ENCODE measurements at regions not wholly inside any gene's neighbourhood (a gene's known extent, or its start where the extent isn't known, plus 50 kb on each side); places are given as distances from the start of the nearest gene placed in this dataset.

DNA sequence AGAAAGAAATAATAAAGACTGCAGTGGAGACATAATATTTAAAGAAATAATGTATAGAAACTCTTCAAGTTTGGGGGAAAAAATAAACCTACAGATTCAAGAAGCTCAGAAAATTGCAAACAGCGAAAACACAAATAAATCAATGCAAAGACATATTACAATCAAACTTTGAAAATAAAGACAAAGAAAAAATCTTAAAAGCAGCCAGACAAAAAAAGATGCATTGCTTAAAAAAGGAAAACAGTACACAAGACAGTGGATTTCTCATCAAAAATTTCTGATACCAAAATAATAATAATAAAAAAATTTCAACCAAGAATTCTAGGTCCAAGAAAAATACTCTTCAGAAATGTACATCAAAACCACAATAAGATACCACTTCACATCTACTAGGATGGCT, 681.0 kb downstream of the UQCRFS1 start:
- Histone ChIP-seq H3K27ac (no peak overlapping the region), H3K36me3 (no peaks in the 10 kb centered on the region), H3K27me3 (no peaks in the 10 kb centered on the region), H3K4me1 (no peaks in the 10 kb centered on the region), H3K9me3 (peaks cover 2% of the 10 kb centered on the region), H3K4me3 (no peak overlapping the region)
- intact Hi-C loops (cut with DNase I), result no loop called here
- no peak for DNase-seq
- TF ChIP-seq, protein P1, sequence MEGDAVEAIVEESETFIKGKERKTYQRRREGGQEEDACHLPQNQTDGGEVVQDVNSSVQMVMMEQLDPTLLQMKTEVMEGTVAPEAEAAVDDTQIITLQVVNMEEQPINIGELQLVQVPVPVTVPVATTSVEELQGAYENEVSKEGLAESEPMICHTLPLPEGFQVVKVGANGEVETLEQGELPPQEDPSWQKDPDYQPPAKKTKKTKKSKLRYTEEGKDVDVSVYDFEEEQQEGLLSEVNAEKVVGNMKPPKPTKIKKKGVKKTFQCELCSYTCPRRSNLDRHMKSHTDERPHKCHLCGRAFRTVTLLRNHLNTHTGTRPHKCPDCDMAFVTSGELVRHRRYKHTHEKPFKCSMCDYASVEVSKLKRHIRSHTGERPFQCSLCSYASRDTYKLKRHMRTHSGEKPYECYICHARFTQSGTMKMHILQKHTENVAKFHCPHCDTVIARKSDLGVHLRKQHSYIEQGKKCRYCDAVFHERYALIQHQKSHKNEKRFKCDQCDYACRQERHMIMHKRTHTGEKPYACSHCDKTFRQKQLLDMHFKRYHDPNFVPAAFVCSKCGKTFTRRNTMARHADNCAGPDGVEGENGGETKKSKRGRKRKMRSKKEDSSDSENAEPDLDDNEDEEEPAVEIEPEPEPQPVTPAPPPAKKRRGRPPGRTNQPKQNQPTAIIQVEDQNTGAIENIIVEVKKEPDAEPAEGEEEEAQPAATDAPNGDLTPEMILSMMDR (IDR thresholded peaks at IDR 0.05), result no peak
- no peak for ATAC-seq

DNA sequence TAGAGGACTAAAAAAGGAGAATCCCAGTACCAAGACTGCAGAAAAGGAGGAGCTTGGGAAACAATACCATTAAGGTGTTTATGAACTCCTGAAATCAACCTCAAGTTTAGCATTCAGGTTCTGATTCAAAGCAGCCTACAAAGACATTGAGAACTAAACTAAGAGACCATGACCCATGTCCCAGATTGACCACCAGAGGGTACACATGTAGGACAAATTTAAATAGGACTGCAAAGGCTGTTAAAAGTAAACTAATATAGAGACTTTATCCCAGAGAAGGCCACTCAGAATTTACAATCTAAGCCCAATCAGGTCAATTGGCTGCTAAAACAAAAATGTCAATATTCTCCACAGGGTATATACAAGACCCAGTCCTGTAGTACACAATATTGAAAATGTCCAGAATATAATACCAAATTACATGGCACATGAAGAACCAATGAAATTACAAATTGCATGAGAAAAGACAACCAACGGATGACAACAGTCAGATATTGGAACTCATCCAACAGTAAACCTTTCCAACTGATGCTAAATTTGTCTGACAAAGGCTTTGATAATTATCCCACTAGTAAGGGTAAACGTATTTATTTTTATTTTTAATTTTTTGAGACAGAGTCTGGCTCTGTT, 682.4 kb downstream of the UQCRFS1 start:
- TF ChIP-seq, protein P1 (IDR thresholded peaks at IDR 0.05), result no peak
- ATAC-seq, result no peak
- Histone ChIP-seq H3K27me3 (no peaks in the 10 kb centered on the region), H3K9me3 (no peaks in the 10 kb centered on the region), H3K36me3 (no peaks in the 10 kb centered on the region), H3K27ac (no peak overlapping the region), H3K4me1 (no peaks in the 10 kb centered on the region), H3K4me3 (no peak overlapping the region)
- intact Hi-C loops (cut with DNase I), result no loop called here
- no peak for DNase-seq

DNA sequence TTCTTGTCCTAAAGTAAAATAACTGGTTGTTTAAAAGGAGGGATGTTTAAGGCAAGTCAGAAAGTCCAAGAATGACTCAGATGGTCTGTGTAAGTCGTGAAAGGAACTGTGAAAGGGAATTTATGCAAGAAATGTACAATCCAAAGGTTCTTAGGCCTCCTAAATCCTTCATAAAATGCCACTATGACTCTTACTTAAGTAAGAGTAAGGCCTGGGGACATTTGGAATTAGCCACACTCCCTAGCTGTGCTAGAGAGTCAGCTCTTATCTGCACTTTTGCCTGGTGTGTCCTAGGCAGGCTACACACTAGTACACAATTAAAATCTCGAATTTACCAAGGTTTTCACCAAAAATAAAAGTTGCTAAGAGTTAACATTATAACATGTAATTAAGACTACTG, 686.9 kb downstream of the UQCRFS1 start:
- H3K4me1 ChIP-seq, result no peaks in the 10 kb centered on the region
- H3K27me3 ChIP-seq, result no peaks in the 10 kb centered on the region
- H3K36me3 ChIP-seq, result no peaks in the 10 kb centered on the region
- intact Hi-C loops (cut with DNase I), result no loop called here
- H3K4me3 ChIP-seq, result no peak overlapping the region
- TF ChIP-seq, protein P1 (IDR thresholded peaks at IDR 0.05), result no peak
- no peak for ATAC-seq
- no peak for DNase-seq
- H3K9me3 ChIP-seq, result no peaks in the 10 kb centered on the region
- no peak overlapping the region for H3K27ac ChIP-seq

DNA sequence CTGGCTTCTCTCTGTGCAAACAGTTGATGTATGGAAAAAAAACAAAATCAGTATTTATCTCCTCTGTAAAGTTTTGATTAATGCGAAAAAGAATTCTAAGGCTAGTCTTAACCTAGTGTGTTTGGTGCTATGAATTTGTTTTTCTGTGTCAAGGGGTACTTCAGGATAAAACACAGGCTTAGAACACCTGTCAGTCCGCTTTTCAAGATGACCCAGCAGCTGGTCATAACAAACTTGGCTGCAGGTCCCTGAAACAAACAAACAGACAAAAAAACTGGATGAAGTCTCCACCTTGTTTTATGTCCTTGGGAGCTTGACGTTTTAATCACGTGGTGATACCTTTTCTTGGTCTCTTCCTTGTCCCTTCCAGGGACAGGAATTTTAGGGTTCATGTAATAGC, 689.3 kb downstream of the UQCRFS1 start:
- Histone ChIP-seq H3K4me1 (no peaks in the 10 kb centered on the region), H3K27ac (no peak overlapping the region), H3K4me3 (no peak overlapping the region), H3K36me3 (no peaks in the 10 kb centered on the region), H3K9me3 (no peaks in the 10 kb centered on the region), H3K27me3 (no peaks in the 10 kb centered on the region)
- DNase-seq (no peak), ATAC-seq (no peak)
- TF ChIP-seq, protein P1 (IDR thresholded peaks at IDR 0.05), result no peak
- intact Hi-C loops (cut with DNase I), result no loop called here

DNA sequence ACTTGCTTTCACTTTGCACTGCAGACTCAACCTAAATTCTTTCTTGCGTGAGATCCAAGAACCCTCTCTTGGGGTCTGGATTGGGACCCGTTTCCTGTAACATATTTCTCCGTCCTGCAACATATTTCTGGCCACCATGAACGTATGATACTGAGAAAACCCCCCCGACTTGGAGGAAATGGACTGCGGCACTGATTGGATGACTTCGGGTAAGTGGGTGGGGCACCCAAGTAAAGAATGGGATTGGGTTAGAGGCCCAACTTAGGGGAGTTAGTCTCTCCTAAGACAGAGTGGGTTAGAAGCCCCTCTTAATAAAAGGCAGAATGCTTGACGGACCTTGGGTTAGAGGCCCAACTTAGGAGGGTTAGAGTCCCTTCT, 690.4 kb downstream of the UQCRFS1 start:
- no peak for ATAC-seq
- intact Hi-C loops (cut with DNase I), result no loop called here
- no peak for DNase-seq

More for the DNA sequence above, 690.4 kb downstream of the UQCRFS1 start:
- Histone ChIP-seq H3K36me3 (no peaks in the 10 kb centered on the region), H3K27me3 (no peaks in the 10 kb centered on the region), H3K9me3 (no peaks in the 10 kb centered on the region), H3K4me3 (no peak overlapping the region), H3K4me1 (no peaks in the 10 kb centered on the region), H3K27ac (no peak overlapping the region)
- TF ChIP-seq, protein P1 (IDR thresholded peaks at IDR 0.05), result no peak

Measured in upper lobe of right lung (tissue), 1 donor.